ENCODE measurements at regions not wholly inside any gene's neighbourhood (a gene's known extent, or its start where the extent isn't known, plus 50 kb on each side); places are given as distances from the start of the nearest gene placed in this dataset.
A peak's percentile ranks its signal among the peaks of the same experiment; 100 is the strongest.

DNA sequence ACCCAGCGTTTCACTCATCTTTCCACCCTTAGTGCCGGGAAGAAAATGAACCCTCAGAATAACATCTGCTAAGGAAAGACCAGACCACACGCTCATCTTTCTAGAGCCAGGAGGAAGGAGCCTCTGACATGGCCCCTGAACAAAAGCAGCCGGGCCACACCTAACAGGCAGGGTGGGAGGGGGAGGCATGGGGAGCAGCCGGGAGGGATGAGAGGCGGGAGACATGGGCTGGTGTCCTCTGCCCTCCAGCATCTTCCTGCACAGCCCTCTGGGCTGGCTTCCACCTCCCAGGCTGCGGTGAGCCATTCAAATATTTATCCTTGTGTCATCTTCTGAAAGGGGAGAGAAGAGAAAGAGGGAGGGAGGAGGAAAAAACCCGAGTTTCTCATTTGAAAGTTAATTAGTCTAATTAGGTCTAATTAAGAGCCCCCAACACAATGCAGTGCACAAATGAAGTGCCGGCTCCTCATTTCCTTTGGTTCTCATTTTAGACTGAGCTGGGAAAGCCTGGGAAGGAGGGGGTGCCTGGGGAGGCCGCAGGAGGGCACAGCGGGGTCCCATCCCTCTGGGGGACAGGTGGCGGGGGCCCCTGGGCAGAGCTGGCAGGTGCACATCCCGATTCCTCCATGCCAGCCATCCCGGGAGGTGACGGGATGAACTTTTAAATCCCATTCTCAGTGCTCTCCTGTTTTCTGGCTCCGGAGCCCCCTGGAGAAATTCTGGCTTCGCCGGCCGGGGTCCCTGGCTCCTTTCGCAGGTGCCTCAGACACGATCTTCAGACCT is 90.5 kb downstream of the ENGASE start:
- no peak for DNase-seq

- no peak for DNase-seq
These were observed 89.8 kb downstream of the ENGASE start for GRCh38 chr17:79164408-79164807.

DNA sequence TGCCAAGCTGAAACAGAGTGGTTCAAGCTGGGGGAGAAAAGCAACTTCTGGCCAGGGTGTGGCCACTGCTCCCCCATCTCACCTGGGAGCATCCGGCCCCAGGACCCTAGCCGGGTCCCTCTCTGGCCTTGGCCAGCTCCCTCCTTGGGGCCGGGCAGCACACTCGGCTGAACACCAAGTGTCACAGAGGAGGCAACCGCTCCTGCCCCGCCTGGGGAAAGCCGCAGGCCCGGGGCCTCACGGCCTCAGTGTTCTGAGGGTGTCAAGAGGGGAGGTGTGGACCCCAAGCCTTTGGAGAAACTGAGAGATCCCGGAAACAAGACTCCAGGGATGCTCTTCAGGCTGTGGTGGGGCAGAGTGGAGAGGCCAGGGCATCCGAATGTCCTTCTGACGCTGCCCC is 88.4 kb downstream of the ENGASE start:
- no peak for DNase-seq

GRCh38 chr17:79162012-79162963 is 87.7 kb downstream of the ENGASE start:
- no peak for DNase-seq

DNA sequence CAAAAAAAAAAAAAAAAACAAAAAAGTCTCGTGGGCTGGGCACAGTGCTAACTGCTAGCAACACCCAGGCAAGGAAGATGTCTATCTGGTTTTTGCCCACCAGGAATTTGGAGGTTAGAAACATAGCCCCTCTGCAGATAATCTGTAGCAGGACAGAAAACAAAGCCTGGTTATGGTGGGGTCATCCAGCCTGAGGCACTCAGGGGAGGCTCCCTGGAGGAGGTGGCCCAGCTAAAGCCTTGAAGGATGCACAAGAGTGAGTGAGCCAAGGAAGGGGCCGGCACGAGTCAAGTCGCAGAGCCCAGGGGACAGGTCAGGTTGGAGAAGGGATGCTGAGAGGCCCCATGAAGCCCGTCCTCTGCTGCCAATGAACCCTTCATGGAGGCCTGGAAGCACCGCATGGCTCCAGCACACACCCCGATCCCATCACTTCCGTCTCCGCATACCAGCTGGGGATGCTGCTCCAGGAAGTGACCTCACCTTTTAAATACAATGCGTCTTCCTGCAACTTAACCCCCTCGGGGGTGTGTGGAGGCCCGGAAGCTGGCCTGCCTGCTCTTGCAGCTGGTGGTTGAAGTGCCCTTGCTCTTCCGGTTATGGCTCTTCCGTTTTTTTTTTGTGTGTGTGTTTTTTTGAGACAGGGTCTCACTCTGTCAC is 86.5 kb downstream of the ENGASE start:
- DNase-seq: peak; percentile 14 to 16

- DNase-seq: no peak
These were observed 85.3 kb downstream of the ENGASE start for GRCh38 chr17:79159926-79160325.

- DNase-seq: no peak
These were observed 84.8 kb downstream of the ENGASE start for GRCh38 chr17:79159471-79159870.

DNA sequence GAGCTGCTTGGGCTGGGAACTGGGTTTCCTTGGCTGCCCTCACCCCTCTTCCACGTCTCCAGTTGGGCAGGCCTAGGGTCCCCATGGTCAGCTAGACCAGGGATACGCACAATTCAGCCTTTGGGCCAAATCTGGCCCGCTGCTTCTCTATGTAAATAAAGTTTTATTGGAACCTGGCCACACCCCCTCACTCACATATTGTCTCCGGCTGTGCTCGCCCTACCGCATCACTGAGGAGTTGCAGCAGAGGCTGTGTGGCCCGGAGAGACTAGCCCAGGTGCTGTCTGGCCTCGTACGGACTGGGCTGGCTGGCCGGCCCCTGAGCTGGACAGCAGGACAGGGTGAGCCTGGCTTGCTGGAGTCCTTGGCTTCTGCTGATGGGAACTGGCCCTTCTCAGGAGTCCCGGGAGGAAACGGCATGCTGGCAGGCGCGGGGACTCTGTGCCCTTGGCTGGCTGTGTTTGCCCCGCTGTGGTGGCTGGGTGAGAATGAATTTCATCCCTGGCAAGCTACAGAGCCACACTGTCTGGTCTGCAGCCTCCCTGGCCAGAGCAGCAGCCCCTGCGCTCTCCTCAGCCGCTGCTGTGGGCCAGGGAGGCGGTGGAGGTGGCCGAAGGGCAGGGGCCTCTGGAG is 82.0 kb downstream of the ENGASE start:
- DNase-seq: no peak

GRCh38 chr17:79155701-79156100 is 81.1 kb downstream of the ENGASE start:
- DNase-seq: no peak

GRCh38 chr17:79154951-79155585 is 80.4 kb downstream of the ENGASE start:
- no peak for DNase-seq

DNA sequence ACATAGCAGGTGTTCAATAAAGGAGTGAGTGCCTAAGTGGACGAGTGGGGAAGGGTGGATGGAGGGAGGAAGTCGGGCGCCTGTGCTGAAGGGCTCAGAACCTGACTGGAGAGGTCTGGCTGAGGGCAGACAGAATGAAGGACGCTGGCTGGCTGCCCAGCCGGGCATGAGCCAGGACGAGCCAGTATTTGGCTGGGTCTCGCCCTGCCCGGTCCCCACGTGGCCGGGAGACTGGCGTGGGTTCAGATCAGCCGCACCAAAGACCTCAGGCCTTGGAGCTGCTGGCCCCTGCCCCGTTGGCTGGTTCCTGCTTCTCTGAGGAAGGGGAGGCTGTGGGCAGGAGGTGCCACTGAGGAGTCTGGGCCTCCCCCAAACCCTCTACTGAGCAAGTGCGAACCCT is 79.8 kb downstream of the ENGASE start:
- no peak for DNase-seq

- DNase-seq: no peak
These were observed 78.9 kb downstream of the ENGASE start for GRCh38 chr17:79153367-79154130.

- DNase-seq: no peak
These were observed 78.0 kb downstream of the ENGASE start for GRCh38 chr17:79152636-79153035.

GRCh38 chr17:79152110-79152509 is 77.5 kb downstream of the ENGASE start:
- DNase-seq: no peak

DNA sequence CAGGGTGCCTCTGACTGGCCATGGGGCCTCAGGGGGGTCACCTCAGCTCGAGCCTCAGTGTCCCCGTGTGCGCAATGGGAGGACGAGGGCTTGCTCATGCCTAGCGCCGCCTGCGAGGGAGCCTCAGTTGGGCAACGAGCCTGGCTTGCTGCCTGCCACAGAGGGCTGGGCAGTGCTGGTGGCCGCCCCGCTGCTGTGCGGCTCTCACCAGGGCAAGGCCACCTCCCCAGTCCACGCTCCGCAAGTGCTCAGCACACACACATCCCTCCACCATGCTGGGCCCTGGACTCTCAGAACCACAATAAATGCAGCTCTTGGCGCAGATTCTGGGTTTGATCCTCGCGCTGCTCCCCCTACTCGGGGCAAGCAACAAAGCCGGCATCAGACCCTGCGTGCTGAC is 76.2 kb downstream of the ENGASE start:
- no peak for DNase-seq

GRCh38 chr17:79150035-79150733 is 75.6 kb downstream of the ENGASE start:
- DNase-seq: no peak

DNA sequence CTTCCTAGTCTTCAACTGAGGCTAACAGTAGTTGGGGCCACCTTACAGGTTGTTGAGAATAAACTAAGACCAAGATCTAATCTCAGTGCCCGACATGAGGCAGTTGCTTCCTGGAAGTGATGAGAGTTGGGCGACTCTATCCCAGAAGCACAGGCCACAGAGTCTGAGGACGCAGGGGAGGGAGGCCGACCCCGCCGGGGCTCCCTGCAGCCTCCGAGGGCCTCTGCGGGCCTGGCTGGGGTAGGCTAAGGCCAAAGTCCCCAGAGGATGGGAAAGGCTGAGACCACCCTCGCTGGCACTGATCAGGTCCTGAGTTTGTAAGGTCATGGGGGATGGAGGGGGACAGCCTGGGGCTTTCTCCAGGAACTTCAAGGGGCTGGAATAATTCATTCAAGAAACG is 74.0 kb downstream of the ENGASE start:
- DNase-seq: no peak

DNA sequence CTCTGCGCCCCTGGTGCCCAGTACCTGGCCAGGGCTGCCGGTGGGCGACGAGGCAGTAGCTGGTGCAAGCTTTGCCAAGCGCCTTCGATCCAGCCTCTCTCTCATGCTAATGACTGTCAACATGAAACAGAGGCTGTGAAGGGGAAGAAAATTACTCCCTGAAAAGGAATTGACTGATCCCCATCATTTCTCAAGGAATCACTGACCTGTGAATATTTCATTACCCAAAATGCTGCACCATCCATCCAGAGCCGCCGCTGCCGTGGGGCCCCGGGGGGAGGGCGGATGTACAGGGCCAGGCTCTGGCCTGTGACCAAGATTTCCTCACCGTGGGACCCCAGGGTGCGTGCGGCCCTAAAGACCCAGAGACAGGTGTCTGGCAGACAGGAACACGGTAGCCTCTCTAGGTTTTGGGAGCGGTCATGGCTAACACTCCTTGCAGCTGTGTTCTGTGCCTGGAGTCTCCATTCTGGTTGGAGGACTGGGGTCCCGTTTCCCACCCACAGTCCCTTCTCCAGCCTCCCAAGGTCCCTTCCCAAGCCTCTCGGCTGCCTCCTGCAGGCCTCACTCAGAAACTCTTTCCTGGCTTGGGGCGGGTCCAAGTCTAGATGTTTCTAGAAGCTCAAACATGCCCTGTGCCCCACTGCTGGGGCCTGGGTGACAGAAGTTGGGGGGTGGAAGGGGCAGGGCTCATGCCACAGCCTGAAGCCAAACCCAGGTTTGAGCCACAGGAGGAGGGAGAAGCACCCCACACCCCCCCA is 73.3 kb downstream of the ENGASE start:
- no peak for DNase-seq

- no peak for DNase-seq
These were observed 71.9 kb downstream of the ENGASE start for GRCh38 chr17:79146562-79146961.

GRCh38 chr17:79145548-79145947 is 70.9 kb downstream of the ENGASE start:
- no peak for DNase-seq
